ENCODE measurements at regions not wholly inside any gene's neighbourhood (a gene's known extent, or its start where the extent isn't known, plus 50 kb on each side); places are given as distances from the start of the nearest gene placed in this dataset.
"Not testable (repeated sequence)": the region's sequence is repeated elsewhere in the genome, so short reads cannot be mapped to it uniquely, and the experiment has no call there.

DNA sequence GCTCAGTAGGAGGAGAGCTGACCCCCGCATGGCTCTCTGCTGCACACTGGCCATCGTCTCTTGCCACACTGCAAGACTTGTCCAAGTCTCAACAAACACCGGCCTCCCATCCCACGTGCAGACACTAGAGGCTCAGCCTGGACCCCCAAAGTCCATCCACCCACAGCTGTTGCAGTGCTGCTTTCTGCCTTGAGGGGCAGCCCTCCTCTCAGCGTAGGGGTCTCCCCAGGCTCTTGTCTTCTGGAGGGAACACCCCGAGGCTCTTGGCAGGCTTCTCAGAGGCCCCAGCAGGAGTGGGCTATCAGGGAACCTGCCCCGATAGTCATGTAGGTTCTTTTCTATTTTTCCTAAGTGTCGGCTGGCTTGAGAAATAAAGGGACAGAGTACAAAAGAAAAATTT lies 75.5 kb upstream of the MTLN start:
- not testable (repeated sequence) for H3K4me3 ChIP-seq (ENCODE audit: low read length in 3 of 3); FAIRE-seq

DNA sequence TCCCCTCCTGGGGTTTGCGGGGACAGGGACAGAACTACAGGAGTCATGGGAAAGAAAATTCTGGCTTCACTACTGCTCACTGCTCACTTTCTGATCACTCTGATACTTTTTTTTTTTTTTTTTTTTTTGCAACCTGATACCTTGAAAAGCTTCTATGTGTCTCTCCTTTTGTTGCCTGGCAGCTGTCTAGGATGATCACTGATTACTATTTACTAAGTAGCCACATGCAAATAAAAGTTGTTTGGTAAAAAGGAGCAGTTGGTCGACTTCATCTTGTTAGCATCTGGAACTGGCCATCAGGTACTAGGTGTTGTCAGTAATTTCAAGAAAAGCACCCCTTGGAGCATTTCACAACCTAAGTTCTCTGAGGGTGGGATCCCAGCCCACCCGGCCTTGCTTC lies 74.9 kb upstream of the MTLN start:
- not testable (repeated sequence) for H3K9me3 ChIP-seq (ENCODE audit: control insufficient read depth in 2 of 3, insufficient read depth in 1 of 3, low read length in 3 of 3)

More for the DNA sequence above, 75.5 kb upstream of the MTLN start:
- H3K36me3 ChIP-seq (ENCODE audit: control insufficient read depth in 2 of 3, insufficient read depth in 3 of 3, low read length in 3 of 3); H3K4me1 ChIP-seq (ENCODE audit: control insufficient read depth in 2 of 3, insufficient read depth in 2 of 3, low read depth in 1 of 3, low read length in 3 of 3); intact Hi-C loops (cut with DNase I); H3K9ac ChIP-seq (ENCODE audit: low read length in 3 of 3); H3K27ac ChIP-seq (ENCODE audit: low read depth in 2 of 2, low read length in 2 of 2); DNase-seq; H3K27me3 ChIP-seq (ENCODE audit: control insufficient read depth, insufficient read depth, low read length); H3K9me3 ChIP-seq (ENCODE audit: control insufficient read depth in 2 of 3, insufficient read depth in 1 of 3, low read length in 3 of 3): not testable (repeated sequence)

DNA sequence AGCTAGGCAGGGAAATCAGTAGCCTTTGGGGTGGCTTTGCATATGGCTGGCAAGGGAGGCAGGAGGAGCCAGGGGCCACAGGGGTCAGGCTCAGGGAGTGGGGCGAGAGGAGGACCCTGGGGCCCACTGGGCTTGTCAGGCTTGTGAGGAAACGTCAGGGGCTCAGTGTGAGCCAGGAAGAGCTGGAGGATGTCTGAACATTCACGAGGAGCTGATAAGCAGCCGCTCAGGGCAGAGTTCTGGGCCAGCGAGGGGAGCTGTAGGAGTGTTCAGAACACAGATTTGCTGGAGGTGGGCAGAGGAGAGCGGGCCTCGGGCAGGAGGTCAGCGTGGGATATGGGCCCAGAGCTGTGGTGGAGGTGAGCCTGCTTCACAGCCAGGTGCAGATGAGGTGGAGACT lies 72.7 kb upstream of the MTLN start:
- H3K4me3 ChIP-seq (ENCODE audit: low read length in 3 of 3); intact Hi-C loops (cut with DNase I); FAIRE-seq; H3K27me3 ChIP-seq (ENCODE audit: control insufficient read depth, insufficient read depth, low read length); H3K4me1 ChIP-seq (ENCODE audit: control insufficient read depth in 2 of 3, insufficient read depth in 2 of 3, low read depth in 1 of 3, low read length in 3 of 3); DNase-seq; H3K36me3 ChIP-seq (ENCODE audit: control insufficient read depth in 2 of 3, insufficient read depth in 3 of 3, low read length in 3 of 3); H3K9me3 ChIP-seq (ENCODE audit: control insufficient read depth in 2 of 3, insufficient read depth in 1 of 3, low read length in 3 of 3); H3K27ac ChIP-seq (ENCODE audit: low read depth in 2 of 2, low read length in 2 of 2); H3K9ac ChIP-seq (ENCODE audit: low read length in 3 of 3): not testable (repeated sequence)

More for the DNA sequence above, 74.9 kb upstream of the MTLN start:
- H3K4me3 ChIP-seq (ENCODE audit: low read length in 3 of 3); intact Hi-C loops (cut with DNase I); H3K9ac ChIP-seq (ENCODE audit: low read length in 3 of 3); H3K27me3 ChIP-seq (ENCODE audit: control insufficient read depth, insufficient read depth, low read length); H3K27ac ChIP-seq (ENCODE audit: low read depth in 2 of 2, low read length in 2 of 2); DNase-seq; H3K36me3 ChIP-seq (ENCODE audit: control insufficient read depth in 2 of 3, insufficient read depth in 3 of 3, low read length in 3 of 3); H3K4me1 ChIP-seq (ENCODE audit: control insufficient read depth in 2 of 3, insufficient read depth in 2 of 3, low read depth in 1 of 3, low read length in 3 of 3); FAIRE-seq: not testable (repeated sequence)

DNA sequence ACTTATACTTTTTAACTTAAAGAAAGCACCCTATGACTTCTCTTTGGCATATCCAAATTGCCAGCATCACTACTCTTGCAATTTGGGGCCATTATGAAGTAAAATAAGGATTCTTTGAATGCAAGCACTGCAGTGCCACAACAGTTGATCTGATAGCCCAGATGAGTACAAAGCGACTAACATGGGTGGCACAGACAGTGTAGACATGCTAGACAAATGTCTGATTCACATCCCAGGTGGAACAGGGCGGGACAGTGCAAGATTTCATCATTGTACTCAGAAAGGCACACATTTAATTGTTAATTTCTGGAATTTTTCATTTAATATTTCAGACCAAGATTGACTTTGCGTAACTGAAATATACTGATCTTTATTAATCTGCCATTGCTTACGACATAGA lies 68.5 kb upstream of the MTLN start:
- FAIRE-seq; H3K27me3 ChIP-seq (ENCODE audit: control insufficient read depth, insufficient read depth, low read length); H3K4me1 ChIP-seq (ENCODE audit: control insufficient read depth in 2 of 3, insufficient read depth in 2 of 3, low read depth in 1 of 3, low read length in 3 of 3); H3K27ac ChIP-seq (ENCODE audit: low read depth in 2 of 2, low read length in 2 of 2); H3K36me3 ChIP-seq (ENCODE audit: control insufficient read depth in 2 of 3, insufficient read depth in 3 of 3, low read length in 3 of 3); H3K4me3 ChIP-seq (ENCODE audit: low read length in 3 of 3); H3K9me3 ChIP-seq (ENCODE audit: control insufficient read depth in 2 of 3, insufficient read depth in 1 of 3, low read length in 3 of 3); intact Hi-C loops (cut with DNase I); DNase-seq; H3K9ac ChIP-seq (ENCODE audit: low read length in 3 of 3): not testable (repeated sequence)

DNA sequence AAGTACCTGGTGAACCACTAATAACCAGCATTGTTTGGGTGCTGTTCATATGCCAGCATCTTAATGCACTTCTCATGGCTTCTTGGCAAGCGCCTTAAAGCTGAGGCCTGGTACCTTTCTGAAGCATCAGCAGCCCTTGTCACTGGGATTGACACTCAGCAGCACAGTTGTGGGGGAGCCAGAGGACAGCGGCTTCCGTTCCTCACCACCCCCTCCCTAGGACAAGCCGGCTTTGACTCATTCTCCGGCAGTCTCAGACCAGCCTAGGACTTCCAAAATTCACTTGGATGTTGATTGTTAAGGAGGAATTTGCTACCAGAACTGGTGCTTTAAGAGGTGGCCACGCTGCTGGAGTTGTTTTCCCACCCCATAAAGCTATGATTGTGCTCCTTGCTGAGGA lies 64.7 kb upstream of the MTLN start:
- intact Hi-C loops (cut with DNase I); DNase-seq; FAIRE-seq: not testable (repeated sequence)

DNA sequence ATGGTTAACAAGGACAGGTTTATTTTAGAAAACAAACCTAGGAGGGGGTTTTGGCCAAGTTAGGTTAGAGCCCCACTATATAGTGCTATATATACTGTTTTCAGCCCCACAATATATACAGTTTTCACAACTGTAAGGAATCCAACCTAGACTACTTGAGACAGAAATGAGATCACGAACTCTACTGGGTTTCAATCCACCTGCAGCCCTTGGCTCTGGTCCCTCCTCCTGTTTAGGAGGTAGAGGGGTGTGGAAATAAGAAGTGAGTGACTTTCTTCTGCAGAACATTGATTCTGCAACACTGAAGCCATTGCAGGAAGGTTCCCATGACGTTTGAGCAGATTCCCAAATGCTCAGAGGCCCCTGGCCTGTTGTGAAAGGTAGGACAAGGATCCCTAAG lies 63.7 kb upstream of the MTLN start:
- FAIRE-seq; H3K9ac ChIP-seq (ENCODE audit: low read length in 3 of 3); DNase-seq; H3K36me3 ChIP-seq (ENCODE audit: control insufficient read depth in 2 of 3, insufficient read depth in 3 of 3, low read length in 3 of 3); intact Hi-C loops (cut with DNase I); H3K27ac ChIP-seq (ENCODE audit: low read depth in 2 of 2, low read length in 2 of 2); H3K27me3 ChIP-seq (ENCODE audit: control insufficient read depth, insufficient read depth, low read length); H3K4me3 ChIP-seq (ENCODE audit: low read length in 3 of 3); H3K4me1 ChIP-seq (ENCODE audit: control insufficient read depth in 2 of 3, insufficient read depth in 2 of 3, low read depth in 1 of 3, low read length in 3 of 3); H3K9me3 ChIP-seq (ENCODE audit: control insufficient read depth in 2 of 3, insufficient read depth in 1 of 3, low read length in 3 of 3): not testable (repeated sequence)

More for the DNA sequence above, 64.7 kb upstream of the MTLN start:
- H3K4me3 ChIP-seq (ENCODE audit: low read length in 3 of 3); H3K4me1 ChIP-seq (ENCODE audit: control insufficient read depth in 2 of 3, insufficient read depth in 2 of 3, low read depth in 1 of 3, low read length in 3 of 3); H3K27me3 ChIP-seq (ENCODE audit: control insufficient read depth, insufficient read depth, low read length); H3K27ac ChIP-seq (ENCODE audit: low read depth in 2 of 2, low read length in 2 of 2); H3K36me3 ChIP-seq (ENCODE audit: control insufficient read depth in 2 of 3, insufficient read depth in 3 of 3, low read length in 3 of 3); H3K9ac ChIP-seq (ENCODE audit: low read length in 3 of 3); H3K9me3 ChIP-seq (ENCODE audit: control insufficient read depth in 2 of 3, insufficient read depth in 1 of 3, low read length in 3 of 3): not testable (repeated sequence)

DNA sequence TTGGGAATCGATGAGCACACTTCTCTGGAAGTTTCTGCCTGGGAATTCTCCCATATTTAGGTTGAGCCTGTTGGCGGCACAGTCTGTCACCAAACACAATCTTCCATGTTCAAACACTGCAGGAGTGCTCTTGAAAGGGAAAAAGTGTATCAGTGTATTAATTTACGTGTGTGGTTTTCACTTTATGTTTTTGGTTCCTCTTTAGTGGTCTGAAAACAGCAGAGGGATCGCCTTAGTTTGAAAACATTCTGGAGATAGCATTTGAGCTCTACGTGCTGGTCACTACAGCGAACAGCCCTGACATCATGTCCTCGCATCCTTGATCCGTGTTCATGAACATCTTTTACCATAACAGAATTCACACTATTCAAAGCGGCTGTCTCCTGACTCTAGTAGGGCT lies 57.3 kb upstream of the MTLN start:
- H3K27me3 ChIP-seq (ENCODE audit: control insufficient read depth, insufficient read depth, low read length); H3K4me3 ChIP-seq (ENCODE audit: low read length in 3 of 3); H3K9ac ChIP-seq (ENCODE audit: low read length in 3 of 3); FAIRE-seq; DNase-seq; H3K27ac ChIP-seq (ENCODE audit: low read depth in 2 of 2, low read length in 2 of 2); H3K36me3 ChIP-seq (ENCODE audit: control insufficient read depth in 2 of 3, insufficient read depth in 3 of 3, low read length in 3 of 3); intact Hi-C loops (cut with DNase I); H3K4me1 ChIP-seq (ENCODE audit: control insufficient read depth in 2 of 3, insufficient read depth in 2 of 3, low read depth in 1 of 3, low read length in 3 of 3); H3K9me3 ChIP-seq (ENCODE audit: control insufficient read depth in 2 of 3, insufficient read depth in 1 of 3, low read length in 3 of 3): not testable (repeated sequence)

DNA sequence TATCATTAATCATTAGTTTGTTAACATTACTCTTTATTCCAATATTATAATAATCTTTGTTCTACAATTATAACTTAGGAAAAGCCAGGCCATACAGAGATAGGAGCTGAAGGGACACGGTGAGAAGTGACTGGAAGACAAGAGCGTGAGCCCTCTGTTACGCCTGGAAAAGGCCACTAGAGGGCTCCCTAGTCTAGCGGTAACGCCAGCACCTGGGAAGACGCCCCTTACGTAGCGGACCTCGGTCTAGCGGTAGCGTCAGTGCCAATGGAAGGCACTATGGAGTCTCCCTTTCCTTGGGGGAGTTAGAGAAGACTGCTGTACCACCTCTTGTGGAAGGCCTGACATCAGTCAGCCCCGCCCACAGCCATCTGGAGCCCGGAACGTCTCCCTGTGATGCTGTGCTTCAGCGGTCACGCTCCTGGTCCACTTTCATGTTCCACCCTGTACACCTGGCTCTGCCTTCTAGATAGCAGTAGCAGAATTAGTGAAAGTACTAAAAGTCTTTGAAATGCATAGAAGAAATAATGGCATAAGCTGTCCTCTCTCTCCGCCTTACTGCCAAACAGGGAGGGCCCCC lies 55.6 kb upstream of the MTLN start:
- H3K9ac ChIP-seq (ENCODE audit: low read length in 3 of 3); H3K27me3 ChIP-seq (ENCODE audit: control insufficient read depth, insufficient read depth, low read length); H3K4me1 ChIP-seq (ENCODE audit: control insufficient read depth in 2 of 3, insufficient read depth in 2 of 3, low read depth in 1 of 3, low read length in 3 of 3); FAIRE-seq; H3K36me3 ChIP-seq (ENCODE audit: control insufficient read depth in 2 of 3, insufficient read depth in 3 of 3, low read length in 3 of 3); H3K4me3 ChIP-seq (ENCODE audit: low read length in 3 of 3); H3K9me3 ChIP-seq (ENCODE audit: control insufficient read depth in 2 of 3, insufficient read depth in 1 of 3, low read length in 3 of 3); H3K27ac ChIP-seq (ENCODE audit: low read depth in 2 of 2, low read length in 2 of 2); intact Hi-C loops (cut with DNase I): not testable (repeated sequence)
- DNase-seq, result peak in 1 of 5 donors; percentile 38

DNA sequence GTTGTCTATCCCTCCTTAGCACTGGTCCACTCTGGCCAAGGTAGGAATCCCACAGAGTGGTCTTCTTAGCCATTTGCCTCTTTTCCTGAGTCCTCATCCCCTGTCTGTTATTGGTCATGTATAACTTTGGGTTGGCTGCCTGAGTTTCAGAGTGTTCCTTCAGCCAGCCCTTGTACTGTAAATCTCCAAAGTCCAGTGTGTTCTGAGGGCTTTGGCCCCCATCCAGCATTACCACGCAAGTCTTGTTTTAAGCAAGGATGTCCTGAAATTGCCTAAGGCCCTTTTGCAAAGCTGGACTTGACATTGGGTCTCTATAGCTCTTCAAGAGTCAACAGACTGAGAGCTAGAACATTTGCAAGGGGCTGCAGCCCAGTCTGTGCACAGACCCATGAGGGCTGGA lies 52.5 kb upstream of the MTLN start:
- FAIRE-seq; H3K4me1 ChIP-seq (ENCODE audit: control insufficient read depth in 2 of 3, insufficient read depth in 2 of 3, low read depth in 1 of 3, low read length in 3 of 3); H3K36me3 ChIP-seq (ENCODE audit: control insufficient read depth in 2 of 3, insufficient read depth in 3 of 3, low read length in 3 of 3); H3K4me3 ChIP-seq (ENCODE audit: low read length in 3 of 3); H3K27me3 ChIP-seq (ENCODE audit: control insufficient read depth, insufficient read depth, low read length); H3K9ac ChIP-seq (ENCODE audit: low read length in 3 of 3); intact Hi-C loops (cut with DNase I); H3K9me3 ChIP-seq (ENCODE audit: control insufficient read depth in 2 of 3, insufficient read depth in 1 of 3, low read length in 3 of 3); H3K27ac ChIP-seq (ENCODE audit: low read depth in 2 of 2, low read length in 2 of 2); DNase-seq: not testable (repeated sequence)
